ENCODE measurements at regions not wholly inside any gene's neighbourhood (a gene's known extent, or its start where the extent isn't known, plus 50 kb on each side); places are given as distances from the start of the nearest gene placed in this dataset.

GRCh38 chr2:74074487-74074886 is 73.2 kb downstream of the BOLA3 start (continued):
- TF ChIP-seq MAX (IDR thresholded peaks at IDR 0.05), result no peak
